ENCODE measurements at regions not wholly inside any gene's neighbourhood (a gene's known extent, or its start where the extent isn't known, plus 50 kb on each side); places are given as distances from the start of the nearest gene placed in this dataset.

- H3K27me3 ChIP-seq = peaks cover 14% of the 10 kb centered on the region
- no peaks in the 10 kb centered on the region for H3K36me3 ChIP-seq
- no peak for DNase-seq
- H3K27ac ChIP-seq = no peak overlapping the region
- intact Hi-C loops (cut with DNase I; ENCODE audit: low total_unique reads) (no loop called here), in situ Hi-C loops (cut with MboI; ENCODE audit: low pct_ligation_motif_present in 1 of 4, low pct_unique_long_range_greater_than_20kb in 1 of 4, low sequenced_read_pairs in 3 of 4) (no loop called here)
- H3K4me1 ChIP-seq = no peaks in the 10 kb centered on the region
- 78 to 86% methylated on average over 3 of the region's 3 CpGs for WGBS, 2 donors (ENCODE audit: low coverage in 1 of 2)
- no peak overlapping the region for H3K4me3 ChIP-seq
- H3K9me3 ChIP-seq = no peaks in the 10 kb centered on the region
- TF ChIP-seq POLR2A (IDR thresholded peaks at IDR 0.05) = no peak
- TF ChIP-seq CTCF (IDR thresholded peaks at IDR 0.05) = no peak
Measured at GRCh38 chr11:45432100-45432499, 146.0 kb upstream of the SYT13 start.

GRCh38 chr11:45431046-45432018 is 145.2 kb upstream of the SYT13 start:
- in situ Hi-C loops (cut with MboI; ENCODE audit: low pct_ligation_motif_present in 1 of 4, low pct_unique_long_range_greater_than_20kb in 1 of 4, low sequenced_read_pairs in 3 of 4) = no loop called here
- Histone ChIP-seq H3K4me1 (no peaks in the 10 kb centered on the region), H3K9me3 (no peaks in the 10 kb centered on the region), H3K4me3 (no peak overlapping the region), H3K27me3 (peaks cover 14% of the 10 kb centered on the region), H3K27ac (no peak overlapping the region), H3K36me3 (no peaks in the 10 kb centered on the region)
- WGBS, 2 donors (ENCODE audit: low coverage in 1 of 2) = 77 to 78% methylated on average over 7 to 13 of the region's 13 CpGs
- DNase-seq = no peak
- no peak for TF ChIP-seq EP300 (IDR thresholded peaks at IDR 0.05; ENCODE audit: low read depth)
- TF ChIP-seq CTCF (IDR thresholded peaks at IDR 0.05) = no peak
- TF ChIP-seq POLR2AphosphoS5 (IDR thresholded peaks at IDR 0.05) = no peak
- no peak for TF ChIP-seq POLR2A (IDR thresholded peaks at IDR 0.05)
- intact Hi-C loops (cut with DNase I; ENCODE audit: low total_unique reads) = no loop called here

- peaks cover 14% of the 10 kb centered on the region for H3K27me3 ChIP-seq
- intact Hi-C loops (cut with DNase I; ENCODE audit: low total_unique reads) = no loop called here
- H3K4me1 ChIP-seq = no peaks in the 10 kb centered on the region
- 47% methylated on average over 1 of the region's 1 CpG; no CpG with 5 or more reads in 1 of the 2 donors for WGBS, 2 donors (ENCODE audit: low coverage in 1 of 2)
- no peaks in the 10 kb centered on the region for H3K36me3 ChIP-seq
- no peaks in the 10 kb centered on the region for H3K9me3 ChIP-seq
- H3K27ac ChIP-seq = no peak overlapping the region
- TF ChIP-seq CTCF (IDR thresholded peaks at IDR 0.05) (no peak), POLR2A (IDR thresholded peaks at IDR 0.05) (no peak), EP300 (IDR thresholded peaks at IDR 0.05; ENCODE audit: low read depth) (no peak), POLR2AphosphoS5 (IDR thresholded peaks at IDR 0.05) (no peak)
- no peak overlapping the region for H3K4me3 ChIP-seq
- no peak for DNase-seq
- in situ Hi-C loops (cut with MboI; ENCODE audit: low pct_ligation_motif_present in 1 of 4, low pct_unique_long_range_greater_than_20kb in 1 of 4, low sequenced_read_pairs in 3 of 4) = no loop called here
Measured at GRCh38 chr11:45430361-45430760, 144.2 kb upstream of the SYT13 start.

GRCh38 chr11:45429719-45430118 is 143.6 kb upstream of the SYT13 start:
- in situ Hi-C loops (cut with MboI; ENCODE audit: low pct_ligation_motif_present in 1 of 4, low pct_unique_long_range_greater_than_20kb in 1 of 4, low sequenced_read_pairs in 3 of 4) (no loop called here), intact Hi-C loops (cut with DNase I; ENCODE audit: low total_unique reads) (no loop called here)
- Histone ChIP-seq H3K36me3 (no peaks in the 10 kb centered on the region), H3K9me3 (no peaks in the 10 kb centered on the region), H3K4me3 (no peak overlapping the region), H3K4me1 (no peaks in the 10 kb centered on the region), H3K27me3 (peaks cover 14% of the 10 kb centered on the region), H3K27ac (no peak overlapping the region)
- 49% methylated on average over 4 of the region's 4 CpGs; no CpG with 5 or more reads in 1 of the 2 donors for WGBS, 2 donors (ENCODE audit: low coverage in 1 of 2)
- DNase-seq = no peak
- TF ChIP-seq POLR2A (IDR thresholded peaks at IDR 0.05) (no peak), EP300 (IDR thresholded peaks at IDR 0.05; ENCODE audit: low read depth) (no peak), CTCF (IDR thresholded peaks at IDR 0.05) (no peak), POLR2AphosphoS5 (IDR thresholded peaks at IDR 0.05) (no peak)
